Dermis microvascular lymphatic vessel endothelial cell (primary cell): ENCODE measurements at regions not wholly inside any gene's neighbourhood (a gene's known extent, or its start where the extent isn't known, plus 50 kb on each side); places are given as distances from the start of the nearest gene placed in this dataset.

ENCODE experiments used
- DNase-seq, 2 donors: peaks; one replicate each; pipeline versions ENCODE4 v3.0.0 to v3.0.0-alpha.2; 2010; ENCODE audit warnings: low read depth in 2 of 2

DNA sequence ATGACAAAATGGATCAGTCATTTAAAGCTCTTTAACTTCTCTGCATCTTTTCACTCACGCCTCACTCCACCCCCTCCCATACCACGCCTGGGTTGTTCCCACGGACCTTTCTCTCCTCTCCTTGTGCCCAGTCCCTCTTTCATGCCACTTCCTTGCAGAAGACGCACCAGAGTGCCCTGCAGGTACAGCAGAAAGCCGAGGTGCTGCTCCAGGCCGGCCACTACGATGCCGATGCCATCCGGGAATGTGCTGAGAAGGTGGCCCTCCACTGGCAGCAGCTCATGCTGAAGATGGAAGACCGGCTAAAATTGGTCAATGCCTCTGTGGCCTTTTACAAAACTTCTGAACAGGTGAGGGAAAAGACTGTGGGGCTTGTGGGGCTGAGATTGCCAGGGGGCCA is 296.1 kb upstream of the UMPS start:
- no peak for DNase-seq

DNA sequence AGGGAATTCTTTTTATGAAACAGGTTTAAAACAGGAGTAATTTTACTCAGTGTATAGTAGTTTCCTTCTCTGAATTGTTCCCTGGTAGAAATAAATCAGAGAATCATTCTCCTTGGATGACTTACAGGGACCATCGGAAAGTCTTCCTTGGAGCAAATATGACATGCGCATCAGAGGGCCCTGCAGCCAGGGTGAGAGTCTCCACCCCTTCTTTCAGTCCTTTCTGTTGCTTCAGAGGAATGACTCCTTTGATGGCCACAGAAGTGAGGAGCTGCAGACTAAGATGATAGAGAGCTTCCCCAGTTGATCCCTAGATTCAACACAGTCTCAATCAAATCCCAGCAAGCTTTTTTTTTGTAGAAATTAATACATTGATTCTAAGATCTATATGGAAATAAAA is 294.8 kb upstream of the UMPS start:
- DNase-seq, result no peak

DNA sequence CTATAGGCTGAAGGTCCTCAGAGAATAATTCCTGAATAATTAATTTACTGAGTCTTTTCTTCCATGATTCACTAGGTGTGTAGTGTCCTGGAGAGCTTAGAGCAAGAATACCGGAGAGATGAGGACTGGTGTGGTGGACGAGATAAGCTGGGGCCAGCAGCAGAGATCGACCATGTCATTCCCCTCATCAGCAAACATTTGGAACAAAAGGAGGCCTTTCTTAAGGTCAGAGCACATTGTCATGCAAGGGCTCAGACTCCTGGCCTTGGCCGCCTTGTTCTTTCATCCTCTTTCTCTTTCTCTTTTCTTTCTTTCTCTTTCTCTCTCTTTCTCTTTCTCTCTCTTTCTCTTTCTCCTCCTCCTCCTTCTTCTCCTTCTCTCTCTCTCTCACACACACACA is 291.4 kb upstream of the UMPS start:
- no peak for DNase-seq

DNA sequence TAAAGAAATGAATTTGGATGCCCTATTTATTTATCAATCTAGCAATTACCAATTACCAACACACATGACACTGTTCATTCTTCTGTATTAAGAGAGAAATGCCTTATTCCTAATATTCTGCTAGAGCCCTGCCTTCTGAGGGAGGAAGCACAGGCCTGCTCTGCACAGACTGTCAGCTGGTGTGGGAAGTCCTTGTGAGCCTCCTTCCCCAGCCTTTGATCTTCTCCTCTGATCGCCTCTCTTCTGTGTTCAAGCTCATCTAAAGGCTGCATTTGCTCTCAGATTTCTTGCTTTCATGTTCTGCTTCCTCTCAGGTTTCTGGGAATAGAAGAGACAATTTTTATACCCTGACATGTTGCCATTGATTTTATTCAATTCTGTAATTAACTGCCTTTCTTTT is 290.6 kb upstream of the UMPS start:
- DNase-seq, result no peak

DNA sequence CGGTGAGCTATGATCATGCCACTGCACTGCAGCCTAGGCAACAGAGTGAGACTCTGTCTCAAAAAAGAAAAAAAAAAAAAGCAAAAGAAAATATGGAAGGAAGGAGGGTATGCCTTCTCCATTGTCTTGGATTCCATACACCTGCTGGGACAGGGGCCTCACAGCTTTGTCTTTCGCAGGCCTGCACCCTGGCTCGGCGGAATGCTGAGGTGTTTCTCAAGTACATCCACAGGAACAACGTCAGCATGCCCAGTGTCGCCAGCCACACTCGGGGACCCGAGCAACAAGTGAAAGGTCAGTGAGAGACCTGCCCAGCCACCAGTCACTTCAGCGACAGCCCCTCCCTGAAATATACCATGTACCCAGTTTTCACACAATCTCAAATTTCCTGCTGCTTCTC is 288.5 kb upstream of the UMPS start:
- no peak for DNase-seq

DNA sequence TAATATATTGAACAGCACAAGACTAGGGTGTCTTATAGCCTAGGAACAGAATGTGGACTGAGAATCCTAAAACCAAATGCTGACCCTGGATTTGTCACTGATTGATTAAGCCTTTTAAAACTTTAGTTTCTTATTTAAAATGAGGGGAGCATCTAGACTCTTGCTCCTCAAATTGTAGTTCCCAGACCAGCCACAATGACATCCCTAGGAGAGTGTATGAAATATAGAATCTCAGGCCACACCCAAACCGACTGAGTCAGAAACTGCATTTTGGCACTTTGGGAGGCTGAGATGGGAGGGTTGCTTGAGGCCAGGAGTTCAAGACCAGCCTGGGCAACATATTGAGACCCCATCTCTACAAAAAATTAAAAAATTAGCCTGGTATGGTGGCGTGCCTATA is 287.8 kb upstream of the UMPS start:
- no peak for DNase-seq

DNA sequence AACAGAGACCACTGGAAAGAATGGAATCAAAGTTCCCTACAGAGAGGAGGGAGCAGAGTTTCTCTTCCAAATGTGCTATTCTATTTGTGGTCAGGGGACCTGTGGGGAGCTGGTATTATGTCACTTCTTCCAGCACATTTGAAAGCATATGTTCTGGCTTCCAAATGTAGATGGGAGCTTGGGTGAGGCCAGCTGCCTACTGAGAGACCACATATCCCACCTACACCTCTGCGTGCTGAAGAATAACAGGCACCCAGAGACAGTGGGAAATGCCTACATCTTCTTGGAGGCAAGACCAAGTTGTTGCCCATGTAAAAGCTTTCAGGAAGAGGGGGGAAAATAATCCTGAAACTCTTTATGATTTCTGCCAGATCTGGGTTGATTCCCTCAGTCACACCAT is 286.8 kb upstream of the UMPS start:
- DNase-seq, result no peak

DNA sequence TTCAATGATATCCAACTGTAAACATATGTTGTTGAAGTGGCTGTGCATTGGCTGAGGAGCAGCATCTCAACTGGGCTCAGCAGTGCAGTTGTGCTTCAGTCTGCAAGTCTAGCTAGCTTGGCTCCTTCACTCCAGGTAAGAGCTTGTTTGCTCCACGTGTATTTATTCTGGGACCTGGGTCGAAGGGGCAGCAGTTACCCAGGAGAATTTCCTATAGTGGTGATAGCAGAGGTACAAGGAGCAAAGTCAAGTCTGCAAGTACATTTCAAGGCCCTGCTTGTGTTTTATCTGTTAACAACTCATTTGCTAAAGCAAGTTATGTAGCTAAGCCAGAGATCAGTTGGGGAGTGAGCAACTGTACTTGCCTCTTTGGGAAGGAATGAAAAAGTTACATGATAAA is 286.2 kb upstream of the UMPS start:
- no peak for DNase-seq

DNA sequence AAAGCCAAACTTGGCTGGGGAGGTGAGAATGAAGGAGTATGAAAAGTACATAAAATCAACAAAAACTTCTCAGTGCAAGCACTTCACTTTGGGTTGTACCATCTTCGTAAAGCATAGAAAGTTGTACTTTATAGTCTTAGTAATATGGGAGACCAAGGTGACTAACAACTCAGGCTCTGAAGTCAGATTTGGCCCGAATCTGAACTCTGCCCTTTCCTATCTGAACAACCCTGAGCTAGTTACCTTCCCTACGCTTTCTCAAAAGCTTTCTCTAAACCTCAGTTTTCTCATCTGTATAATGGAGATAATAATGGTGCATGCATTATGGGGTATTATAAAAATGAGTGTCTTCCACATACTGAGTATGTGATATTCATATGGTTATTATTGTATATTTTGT is 285.4 kb upstream of the UMPS start:
- no peak for DNase-seq

DNA sequence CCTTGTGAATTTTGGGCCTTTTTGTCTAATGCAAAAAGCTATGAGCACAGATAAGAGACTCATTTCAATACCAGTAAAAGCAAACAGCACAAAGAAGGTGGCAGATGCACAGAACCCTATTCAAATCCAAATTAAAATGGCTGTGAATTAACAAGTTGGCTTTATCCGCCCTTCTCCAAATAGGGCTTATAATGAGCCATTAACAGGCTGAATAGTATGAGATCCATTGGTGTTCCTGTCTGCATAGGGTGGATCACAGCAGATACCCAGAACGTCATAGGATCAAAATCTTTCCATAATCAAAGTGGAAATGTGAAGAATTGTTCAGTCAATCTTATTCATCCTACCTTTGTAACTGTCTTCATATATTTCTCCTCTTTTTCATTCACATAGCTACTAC is 282.4 kb upstream of the UMPS start:
- no peak for DNase-seq

DNA sequence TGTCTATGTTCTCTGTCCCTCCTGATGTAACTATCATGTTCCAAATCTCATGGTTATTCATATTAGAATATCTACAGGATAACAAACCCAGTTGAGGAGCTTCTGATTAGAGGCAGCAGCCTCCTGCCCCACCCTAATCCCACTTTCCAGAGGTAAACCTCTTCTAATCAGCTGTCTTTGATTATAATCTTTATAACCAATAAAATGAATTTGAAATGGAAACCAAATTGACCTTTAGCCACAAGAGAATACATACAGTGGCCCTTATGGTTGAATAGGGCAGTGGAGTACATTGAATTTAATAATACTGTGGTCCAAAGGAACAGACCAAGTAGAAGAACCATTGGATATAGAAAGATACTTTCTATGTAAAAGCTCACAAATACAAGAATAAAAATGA is 281.3 kb upstream of the UMPS start:
- DNase-seq, result no peak

DNA sequence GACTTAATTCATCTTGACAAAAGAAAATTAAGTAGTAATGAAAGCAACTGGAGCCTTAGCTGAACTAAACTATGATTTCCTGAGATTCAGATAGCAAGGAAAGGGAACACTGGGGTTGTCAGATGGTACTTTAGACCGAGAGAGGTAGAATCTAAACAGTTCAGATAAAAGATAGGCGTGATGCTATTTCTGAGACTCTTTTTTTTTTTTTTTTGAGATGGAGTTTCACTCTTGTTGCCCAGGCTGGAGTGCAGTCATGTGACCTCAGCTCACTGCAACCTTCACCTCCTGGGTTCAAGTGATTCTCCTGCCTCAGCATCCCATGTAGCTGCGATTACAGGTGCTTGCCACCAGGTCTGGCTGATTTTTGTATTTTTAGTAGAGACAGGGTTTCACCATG is 279.9 kb upstream of the UMPS start:
- DNase-seq, result no peak

DNA sequence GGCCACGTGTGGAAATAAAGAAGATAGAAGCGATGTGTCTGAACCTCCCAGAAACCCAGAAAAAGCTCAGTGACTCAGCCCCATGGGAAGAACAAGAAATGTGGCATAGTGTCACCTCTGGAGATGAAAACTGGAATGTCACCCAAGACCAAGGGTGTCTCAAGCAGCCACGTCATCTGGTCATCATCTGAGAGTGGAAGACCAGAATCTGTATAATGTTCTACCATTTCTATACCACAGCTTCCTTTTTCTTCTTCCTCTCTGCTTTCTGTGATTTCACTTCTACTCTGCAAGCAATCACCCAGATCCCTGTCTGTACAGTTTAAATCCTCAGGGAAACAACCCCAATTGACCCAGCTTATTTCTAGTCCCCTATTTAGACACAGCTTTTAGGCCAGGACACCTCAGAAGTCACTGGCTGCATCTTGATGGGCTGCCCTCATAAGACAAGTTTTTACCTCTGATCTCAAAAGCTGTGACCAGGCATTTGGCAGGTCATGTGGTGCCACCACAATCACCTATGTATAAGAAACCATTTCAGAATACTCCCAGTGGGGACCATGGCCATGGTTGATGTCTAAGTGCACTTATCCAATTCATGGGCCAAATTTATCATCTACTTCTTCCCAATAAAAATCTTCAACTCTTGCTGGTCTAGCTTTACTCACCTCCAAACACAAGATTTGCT is 278.5 kb upstream of the UMPS start:
- DNase-seq, result no peak

DNA sequence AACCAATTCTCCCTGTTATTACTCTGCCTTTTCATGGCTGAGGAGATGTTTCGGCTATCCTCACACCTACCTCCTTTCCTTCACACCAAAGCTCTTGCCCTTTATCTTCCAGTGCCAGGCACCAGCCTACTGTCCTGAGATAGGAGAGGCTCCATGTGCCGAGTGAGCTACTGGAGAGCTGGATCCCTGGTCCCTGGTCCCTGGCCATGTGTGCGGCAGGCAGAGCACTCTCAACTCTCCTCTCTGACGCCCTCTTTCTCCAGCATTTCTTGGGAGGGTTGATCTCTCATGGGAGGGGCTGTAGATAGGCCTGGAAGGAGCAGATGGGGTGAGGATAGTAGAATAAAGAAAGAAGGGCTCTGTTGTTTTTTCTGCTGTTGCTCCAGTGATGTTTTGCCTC is 277.1 kb upstream of the UMPS start:
- DNase-seq, result no peak

DNA sequence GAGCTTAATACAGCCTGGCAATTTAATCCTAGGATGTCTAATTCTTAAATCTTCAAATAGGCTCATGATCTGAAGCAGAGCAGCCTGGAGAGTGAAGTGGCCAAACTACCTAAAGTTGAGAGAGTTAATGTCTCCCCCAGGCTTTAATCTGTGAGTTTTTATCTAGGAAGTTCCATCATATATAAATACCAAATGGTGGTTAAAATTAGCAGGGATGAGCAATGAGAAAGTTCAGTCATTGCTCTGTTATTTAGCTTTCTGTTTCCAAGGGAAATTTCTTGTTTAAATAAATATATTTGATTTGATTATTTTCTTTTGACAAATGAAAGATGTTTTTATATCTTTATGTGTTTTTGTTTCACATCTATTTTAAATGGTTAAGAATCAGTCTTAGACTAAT is 274.4 kb upstream of the UMPS start:
- DNase-seq, result no peak

DNA sequence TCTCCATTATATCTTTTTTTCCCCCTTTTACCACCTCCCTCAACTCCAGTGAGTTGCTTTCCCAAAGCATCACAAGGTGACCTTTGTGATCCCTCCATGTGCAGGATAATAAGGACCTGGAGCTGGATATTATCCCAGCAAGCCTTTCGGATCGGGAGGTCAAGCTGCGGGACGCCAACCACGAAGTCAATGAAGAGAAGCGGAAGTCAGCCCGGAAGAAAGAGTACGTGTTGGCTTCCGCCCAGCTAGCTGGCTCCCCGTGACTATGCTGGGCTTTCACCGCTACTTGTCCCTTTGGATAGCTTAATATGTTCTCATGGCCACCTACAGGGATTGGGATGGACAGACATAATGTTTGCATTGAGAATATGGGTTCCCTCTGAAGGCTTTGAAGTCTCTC is 273.7 kb upstream of the UMPS start:
- peak; percentile 46 to 48 for DNase-seq

DNA sequence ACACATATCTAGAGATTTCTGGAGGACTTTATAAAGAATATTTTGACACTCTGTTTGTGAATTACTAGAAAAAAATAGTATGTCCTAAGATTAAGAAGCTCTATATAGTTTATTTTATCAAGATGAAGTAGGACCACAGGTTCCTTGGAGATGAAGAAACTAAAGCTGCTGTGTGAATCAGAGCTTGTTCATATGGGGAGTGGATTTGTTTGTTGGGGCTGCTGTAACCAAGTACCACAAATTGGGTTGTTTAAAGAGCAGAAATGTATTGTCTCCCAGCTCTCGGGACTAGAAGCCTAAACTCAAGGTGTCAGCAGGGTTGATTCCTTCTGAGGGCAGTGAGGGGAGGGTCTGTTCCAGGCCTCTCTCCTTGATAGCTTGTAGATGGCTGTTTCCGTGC is 270.6 kb upstream of the UMPS start:
- no peak for DNase-seq

DNA sequence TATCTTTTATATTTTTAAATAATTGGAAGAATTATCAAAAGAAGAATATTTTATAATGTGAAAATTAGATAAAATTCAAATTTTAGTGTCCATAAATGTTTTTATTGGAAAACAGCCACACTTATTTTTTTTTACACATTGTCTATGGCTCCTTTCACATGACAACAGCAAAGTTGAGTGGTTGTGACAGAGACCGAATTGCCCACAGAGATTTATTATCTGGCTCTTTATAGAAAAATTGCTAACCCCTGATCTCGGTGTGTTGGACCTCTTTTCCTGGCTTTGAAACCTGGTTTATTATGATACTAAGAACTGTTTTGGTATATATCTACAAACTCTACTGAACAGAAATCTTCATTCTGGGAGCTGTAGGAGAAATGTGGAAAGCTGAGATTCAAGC is 269.1 kb upstream of the UMPS start:
- no peak for DNase-seq

DNA sequence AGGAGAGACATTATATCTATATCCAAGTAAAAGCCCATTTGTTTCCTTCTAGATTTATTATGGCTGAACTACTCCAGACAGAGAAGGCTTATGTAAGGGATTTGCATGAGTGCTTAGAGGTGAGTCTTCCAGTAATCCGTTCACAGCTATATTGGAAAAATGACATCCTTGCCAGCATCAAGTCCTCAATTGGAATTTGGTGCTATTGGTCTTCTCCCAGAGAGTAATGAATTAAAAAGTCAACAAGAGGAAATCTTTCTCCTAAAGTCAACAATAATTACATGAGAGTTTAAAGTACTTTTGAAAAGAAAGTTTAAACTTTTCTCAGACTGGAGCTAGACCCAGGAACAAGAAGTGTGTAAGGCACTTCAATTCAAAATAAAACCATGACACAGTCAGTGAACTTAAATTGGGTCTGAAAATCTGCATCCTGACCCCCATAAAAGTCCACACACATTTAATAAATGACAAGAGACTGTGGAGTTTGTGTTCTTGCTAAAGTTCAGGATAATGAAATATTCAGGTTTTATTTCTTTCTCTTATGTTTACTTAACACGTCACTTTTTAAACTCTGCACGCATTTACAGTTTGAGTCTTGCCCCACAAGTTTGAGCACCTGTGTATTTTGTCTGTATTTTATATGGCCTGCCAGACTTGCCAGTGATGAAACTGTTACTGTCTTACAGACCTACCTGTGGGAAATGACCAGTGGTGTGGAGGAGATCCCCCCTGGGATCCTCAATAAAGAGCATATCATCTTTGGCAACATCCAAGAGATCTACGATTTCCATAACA is 268.2 kb upstream of the UMPS start:
- no peak for DNase-seq

DNA sequence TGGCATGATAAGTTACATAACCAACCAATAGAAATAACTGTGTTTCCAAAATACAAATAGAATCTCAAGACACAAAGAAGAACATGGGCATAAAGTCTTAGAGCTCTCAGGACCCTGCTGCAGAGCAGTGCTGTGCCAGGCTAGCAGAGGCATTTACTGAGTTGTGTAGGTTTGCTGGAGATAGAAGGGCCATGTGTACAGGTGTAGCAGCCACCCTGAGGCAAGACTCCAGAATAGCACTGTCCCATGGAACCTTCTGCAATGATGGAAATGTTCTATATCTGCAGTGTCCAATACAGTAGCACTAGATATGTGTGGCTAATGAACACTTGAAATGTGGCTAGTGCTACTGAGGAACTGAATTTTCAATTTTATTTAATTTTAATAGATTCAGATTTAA is 267.0 kb upstream of the UMPS start:
- no peak for DNase-seq

DNA sequence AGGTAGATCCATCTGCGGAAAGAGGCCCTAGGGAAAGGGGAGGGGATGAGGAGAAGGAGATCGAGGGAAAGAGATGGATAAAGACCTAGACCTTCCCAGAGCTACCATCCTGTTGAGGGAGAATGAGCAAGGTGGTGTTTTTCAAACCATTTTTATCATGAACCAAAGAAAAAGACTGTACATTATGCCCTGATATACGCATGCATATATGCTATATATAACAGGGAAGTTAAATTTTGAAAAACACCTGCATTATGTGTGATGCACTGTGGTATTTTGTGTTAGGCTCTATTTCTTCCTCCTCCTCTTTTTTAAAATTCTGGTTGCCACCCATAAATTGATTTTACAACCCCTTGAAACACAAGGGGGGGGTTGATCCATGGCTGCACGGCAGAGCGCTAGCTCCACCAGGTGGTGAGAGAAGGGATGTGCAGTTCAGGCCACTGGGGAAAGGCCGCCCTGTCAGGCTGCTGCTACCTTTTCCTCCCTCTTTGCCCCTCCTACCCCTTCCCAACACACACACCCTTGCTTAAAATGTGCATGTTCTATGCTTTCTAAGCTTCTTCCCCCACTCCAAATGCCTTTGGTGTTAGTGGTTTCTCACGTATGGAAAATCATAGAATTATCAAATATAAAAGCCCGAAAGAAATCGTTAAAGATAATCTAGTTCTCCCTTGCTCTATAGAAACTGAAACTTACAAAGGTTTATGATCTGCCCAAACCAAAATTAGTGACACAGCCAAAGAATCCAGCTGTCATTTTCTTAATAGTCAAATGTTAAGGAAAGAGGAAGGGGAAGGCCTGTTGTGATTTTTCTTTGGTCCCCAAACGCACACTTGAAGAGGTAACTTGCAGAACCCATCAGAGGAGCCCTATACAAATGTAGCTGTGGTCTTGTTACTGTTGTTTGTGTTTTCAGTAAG is 262.0 kb upstream of the UMPS start:
- DNase-seq, result peak; percentile 36 to 53

DNA sequence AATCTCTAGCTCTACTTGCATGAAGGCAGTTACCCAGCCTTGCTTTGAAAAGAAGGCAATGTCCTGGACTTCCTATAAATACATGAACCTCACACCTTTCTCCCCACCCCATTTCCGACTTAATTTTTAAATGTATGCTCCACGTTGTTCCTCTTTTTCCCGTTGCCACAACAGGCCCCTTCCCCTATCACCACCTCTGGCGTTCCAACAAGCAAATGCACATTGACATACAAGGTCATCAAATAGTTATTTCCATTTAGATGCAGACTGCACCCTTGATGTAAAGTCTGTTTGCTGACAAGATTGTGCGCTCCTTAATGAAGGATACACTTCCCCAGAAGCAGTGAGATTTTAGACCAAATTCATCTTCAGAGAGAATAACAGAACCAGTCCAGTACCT is 260.7 kb upstream of the UMPS start:
- no peak for DNase-seq
